Chondrocyte (in vitro differentiated cells): ENCODE measurements at regions not wholly inside any gene's neighbourhood (a gene's known extent, or its start where the extent isn't known, plus 50 kb on each side); places are given as distances from the start of the nearest gene placed in this dataset.
"Not testable (repeated sequence)": the region's sequence is repeated elsewhere in the genome, so short reads cannot be mapped to it uniquely, and the experiment has no call there.

Experiments used
- DNase-seq: peaks from one replicate; pipeline ENCODE4 v3.0.0; 2021; ENCODE audit warnings: mixed read lengths, low spot score
- H3K27ac Mint-ChIP-seq: one replicate; pipeline ENCODE4 v1.8.0; 2021; ENCODE audit warnings: mild to moderate bottlenecking, moderate library complexity, mixed read lengths; ENCODE audit not compliant: unreplicated experiment
- H3K27me3 Mint-ChIP-seq: 2 replicates; pipeline ENCODE4 v1.8.0; 2021; ENCODE audit warnings: low read depth, mixed read lengths
- H3K36me3 Mint-ChIP-seq: 2 replicates; pipeline ENCODE4 v1.8.0; 2021; ENCODE audit warnings: low read depth, mixed read lengths
- H3K4me1 Mint-ChIP-seq: 2 replicates; pipeline ENCODE4 v1.8.0; 2021; ENCODE audit warnings: low read depth, mild to moderate bottlenecking, mixed read lengths
- H3K4me3 Mint-ChIP-seq: one replicate; pipeline ENCODE4 v1.8.0; 2021; ENCODE audit warnings: mild to moderate bottlenecking, moderate library complexity, mixed read lengths; ENCODE audit not compliant: unreplicated experiment
- H3K9me3 Mint-ChIP-seq: 2 replicates; pipeline ENCODE4 v1.8.0; 2021; ENCODE audit warnings: low read depth, mixed read lengths
- TF ChIP-seq, protein P1 (sequence below): fragments of 200-600 bp; sonication (generic); IDR thresholded peaks from 2 replicates; pipeline ENCODE4 v1.5.0; 2021; ENCODE audit warnings: antibody characterized with exemption, mild to moderate bottlenecking, moderate library complexity

DNA sequence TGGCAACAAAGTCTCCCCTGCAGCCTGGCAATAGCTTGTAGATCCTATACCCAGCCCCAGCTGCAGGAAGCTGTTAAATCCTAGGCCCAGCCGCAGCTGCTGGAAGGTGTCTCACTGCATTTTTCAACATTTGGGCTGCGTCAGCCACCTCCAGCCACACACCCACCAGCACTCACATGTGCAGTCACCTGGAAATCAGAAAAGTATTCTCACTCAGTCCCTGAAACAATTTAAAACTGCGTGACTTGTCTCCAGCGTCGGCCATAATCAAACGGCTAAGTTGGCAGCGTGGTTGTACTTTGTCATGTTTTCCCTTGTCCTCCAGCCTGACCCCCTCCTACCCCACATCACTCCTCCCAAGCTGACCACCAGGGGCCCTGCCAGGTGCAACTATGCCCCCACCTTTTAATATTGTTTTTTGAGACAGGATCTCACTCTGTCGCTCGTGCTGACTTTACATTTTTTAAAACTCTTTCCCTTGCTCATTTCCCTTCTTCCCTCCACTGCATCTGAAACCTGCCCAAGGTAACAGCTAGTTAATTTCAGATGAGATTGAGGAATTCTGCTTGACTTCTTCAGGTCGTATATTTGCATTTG, 97.2 kb upstream of the FRG1 start:
- peaks cover 1% of the 10 kb centered on the region for H3K36me3 Mint-ChIP-seq
- no peak overlapping the region for H3K27ac Mint-ChIP-seq
- no peaks in the 10 kb centered on the region for H3K4me1 Mint-ChIP-seq
- TF ChIP-seq, protein P1, sequence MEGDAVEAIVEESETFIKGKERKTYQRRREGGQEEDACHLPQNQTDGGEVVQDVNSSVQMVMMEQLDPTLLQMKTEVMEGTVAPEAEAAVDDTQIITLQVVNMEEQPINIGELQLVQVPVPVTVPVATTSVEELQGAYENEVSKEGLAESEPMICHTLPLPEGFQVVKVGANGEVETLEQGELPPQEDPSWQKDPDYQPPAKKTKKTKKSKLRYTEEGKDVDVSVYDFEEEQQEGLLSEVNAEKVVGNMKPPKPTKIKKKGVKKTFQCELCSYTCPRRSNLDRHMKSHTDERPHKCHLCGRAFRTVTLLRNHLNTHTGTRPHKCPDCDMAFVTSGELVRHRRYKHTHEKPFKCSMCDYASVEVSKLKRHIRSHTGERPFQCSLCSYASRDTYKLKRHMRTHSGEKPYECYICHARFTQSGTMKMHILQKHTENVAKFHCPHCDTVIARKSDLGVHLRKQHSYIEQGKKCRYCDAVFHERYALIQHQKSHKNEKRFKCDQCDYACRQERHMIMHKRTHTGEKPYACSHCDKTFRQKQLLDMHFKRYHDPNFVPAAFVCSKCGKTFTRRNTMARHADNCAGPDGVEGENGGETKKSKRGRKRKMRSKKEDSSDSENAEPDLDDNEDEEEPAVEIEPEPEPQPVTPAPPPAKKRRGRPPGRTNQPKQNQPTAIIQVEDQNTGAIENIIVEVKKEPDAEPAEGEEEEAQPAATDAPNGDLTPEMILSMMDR, result no peak
- DNase-seq, result no peak
- H3K9me3 Mint-ChIP-seq, result peaks cover 19% of the 10 kb centered on the region
- H3K4me3 Mint-ChIP-seq, result no peak overlapping the region
- no peaks in the 10 kb centered on the region for H3K27me3 Mint-ChIP-seq

DNA sequence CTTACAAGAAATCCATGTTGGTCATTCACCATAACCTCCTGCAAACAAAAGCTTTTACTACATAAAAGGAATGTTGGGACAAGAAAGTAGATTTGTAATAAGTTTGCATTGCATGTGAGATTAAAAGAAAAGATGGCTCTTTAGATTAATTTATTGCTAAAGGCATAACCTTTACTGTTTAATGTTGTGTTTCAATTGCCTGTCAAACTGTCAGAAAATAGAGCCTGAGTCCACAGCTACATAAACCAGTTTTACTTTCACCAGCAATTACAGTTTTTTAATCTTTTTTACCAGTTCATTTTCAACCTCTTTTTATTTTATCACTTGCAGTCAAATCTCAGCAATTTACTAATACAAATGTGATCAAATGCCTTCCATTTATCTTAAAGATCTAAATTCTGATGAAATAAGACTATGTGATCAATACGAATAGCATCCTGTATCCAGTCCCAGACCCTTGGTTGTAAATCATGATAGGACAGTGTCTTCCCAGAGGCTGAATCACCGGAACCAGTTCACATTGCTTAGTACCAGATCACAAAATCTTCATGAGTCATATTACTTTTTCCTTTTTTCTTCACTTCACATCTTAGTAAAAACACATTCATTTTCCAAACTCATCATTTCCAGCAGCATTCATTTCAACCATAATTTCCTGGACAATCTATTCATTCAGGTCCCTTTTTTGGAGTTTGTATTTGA, 95.4 kb upstream of the FRG1 start:
- H3K27me3 Mint-ChIP-seq, result no peaks in the 10 kb centered on the region
- no peak overlapping the region for H3K4me3 Mint-ChIP-seq
- TF ChIP-seq, protein P1, result no peak
- H3K9me3 Mint-ChIP-seq, result peaks cover 19% of the 10 kb centered on the region
- peaks cover 1% of the 10 kb centered on the region for H3K36me3 Mint-ChIP-seq
- no peaks in the 10 kb centered on the region for H3K4me1 Mint-ChIP-seq
- DNase-seq, result no peak
- H3K27ac Mint-ChIP-seq, result no peak overlapping the region

DNA sequence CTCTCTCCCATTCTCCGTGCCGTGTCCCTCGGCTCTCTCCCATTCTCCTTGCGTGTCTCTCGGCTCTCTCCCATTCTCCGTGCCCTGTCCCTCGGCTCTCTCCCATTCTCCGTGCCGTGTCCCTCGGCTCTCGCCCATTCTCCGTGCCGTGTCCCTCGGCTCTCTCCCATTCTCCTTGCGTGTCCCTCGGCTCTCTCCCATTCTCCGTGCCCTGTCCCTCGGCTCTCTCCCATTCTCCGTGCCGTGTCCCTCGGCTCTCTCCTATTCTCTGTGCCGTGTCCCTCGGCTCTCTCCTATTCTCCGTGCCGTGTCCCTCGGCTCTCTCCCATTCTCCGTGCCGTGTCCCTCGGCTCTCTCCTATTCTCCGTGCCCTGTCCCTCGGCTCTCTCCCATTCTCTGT, 94.6 kb upstream of the FRG1 start:
- H3K9me3 Mint-ChIP-seq, result peaks cover 20% of the 10 kb centered on the region
- not testable (repeated sequence) for H3K4me3 Mint-ChIP-seq, H3K27ac Mint-ChIP-seq, DNase-seq, H3K27me3 Mint-ChIP-seq, H3K36me3 Mint-ChIP-seq, H3K4me1 Mint-ChIP-seq

DNA sequence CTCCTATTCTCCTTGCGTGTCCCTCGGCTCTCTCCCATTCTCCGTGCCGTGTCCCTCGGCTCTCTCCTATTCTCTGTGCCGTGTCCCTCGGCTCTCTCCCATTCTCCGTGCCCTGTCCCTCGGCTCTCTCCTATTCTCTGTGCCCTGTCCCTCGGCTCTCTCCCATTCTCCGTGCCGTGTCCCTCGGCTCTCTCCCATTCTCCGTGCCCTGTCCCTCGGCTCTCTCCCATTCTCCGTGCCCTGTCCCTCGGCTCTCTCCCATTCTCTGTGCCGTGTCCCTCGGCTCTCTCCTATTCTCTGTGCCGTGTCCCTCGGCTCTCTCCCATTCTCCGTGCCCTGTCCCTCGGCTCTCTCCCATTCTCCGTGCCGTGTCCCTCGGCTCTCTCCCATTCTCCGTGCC, 94.1 kb upstream of the FRG1 start:
- not testable (repeated sequence) for H3K36me3 Mint-ChIP-seq, H3K27ac Mint-ChIP-seq, H3K4me1 Mint-ChIP-seq, H3K27me3 Mint-ChIP-seq, DNase-seq, H3K4me3 Mint-ChIP-seq
- peaks cover 24% of the 10 kb centered on the region for H3K9me3 Mint-ChIP-seq

DNA sequence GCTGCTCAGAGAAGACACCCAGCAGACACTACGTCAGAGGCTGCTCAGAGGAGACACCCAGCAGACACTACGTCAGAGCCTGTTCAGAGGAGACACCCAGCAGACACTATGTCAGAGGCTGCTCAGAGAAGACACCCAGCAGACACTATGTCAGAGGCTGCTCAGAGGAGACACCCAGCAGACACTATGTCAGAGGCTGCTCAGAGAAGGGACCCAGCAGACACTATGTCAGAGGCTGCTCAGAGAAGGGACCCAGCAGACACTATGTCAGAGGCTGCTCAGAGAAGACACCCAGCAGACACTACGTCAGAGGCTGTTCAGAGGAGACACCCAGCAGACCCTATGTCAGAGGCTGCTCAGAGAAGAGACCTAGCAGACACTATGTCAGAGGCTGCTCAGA, 92.0 kb upstream of the FRG1 start:
- not testable (repeated sequence) for H3K36me3 Mint-ChIP-seq, DNase-seq

DNA sequence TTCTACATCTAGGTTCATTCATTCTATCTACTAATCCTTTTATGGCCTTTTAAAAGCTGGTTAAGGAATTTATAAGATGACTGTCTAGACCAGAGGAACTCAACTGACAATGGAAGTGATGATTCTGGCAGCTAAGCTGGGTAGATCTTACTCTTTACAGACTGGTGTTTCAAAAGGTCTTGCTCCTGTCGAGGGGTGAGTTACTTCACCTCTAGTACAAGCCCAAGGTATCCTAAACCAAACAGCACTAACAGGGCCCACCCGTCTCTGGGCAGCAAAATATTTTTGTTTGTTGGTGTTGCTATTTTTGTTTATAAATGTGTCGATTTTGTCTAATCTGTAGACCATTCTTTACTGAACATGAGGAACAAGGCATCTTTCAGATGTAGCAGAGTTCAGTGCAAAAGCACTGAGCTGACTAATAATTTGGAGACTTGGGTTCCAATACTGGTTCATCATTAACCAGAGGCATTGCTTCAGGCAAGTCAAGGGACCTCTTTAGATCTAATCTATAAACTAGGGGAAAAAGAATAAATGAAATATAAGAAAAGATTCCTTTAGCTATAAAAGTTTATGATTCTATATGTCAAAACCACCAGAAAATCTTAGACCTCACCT, 90.3 kb upstream of the FRG1 start:
- no peak for DNase-seq
- H3K4me1 Mint-ChIP-seq, result no peaks in the 10 kb centered on the region
- peaks cover 40% of the 10 kb centered on the region for H3K9me3 Mint-ChIP-seq
- H3K36me3 Mint-ChIP-seq, result no peaks in the 10 kb centered on the region
- H3K27ac Mint-ChIP-seq, result no peak overlapping the region
- H3K27me3 Mint-ChIP-seq, result no peaks in the 10 kb centered on the region
- TF ChIP-seq, protein P1, result no peak
- H3K4me3 Mint-ChIP-seq, result no peak overlapping the region

More for the DNA sequence above, 92.0 kb upstream of the FRG1 start:
- not testable (repeated sequence) for H3K27me3 Mint-ChIP-seq, H3K4me3 Mint-ChIP-seq, H3K27ac Mint-ChIP-seq, H3K4me1 Mint-ChIP-seq
- H3K9me3 Mint-ChIP-seq, result peaks cover 29% of the 10 kb centered on the region
